Lower lobe of right lung (tissue), 2 donors: ENCODE measurements at regions not wholly inside any gene's neighbourhood (a gene's known extent, or its start where the extent isn't known, plus 50 kb on each side); places are given as distances from the start of the nearest gene placed in this dataset.

Experiments
- ATAC-seq, 2 donors: fragments of 200-7000 bp; cut with Tn5 transposase; one replicate each; pipeline ENCODE4 v1.9.1; 2020 to 2022; ENCODE audit warnings: mild to moderate bottlenecking in 2 of 2, moderate library complexity in 2 of 2
- DNase-seq: peaks from one replicate; pipeline ENCODE4 v3.0.0-alpha.2; 2020
- H3K27ac ChIP-seq: fragments of 200-600 bp; one replicate; pipeline ENCODE4 v1.8.0; 2022
- H3K27me3 ChIP-seq: fragments of 200-600 bp; one replicate; pipeline ENCODE4 v1.8.0; 2022; ENCODE audit warnings: low read depth
- H3K36me3 ChIP-seq: fragments of 200-600 bp; one replicate; pipeline ENCODE4 v1.8.0; 2022; ENCODE audit warnings: mild to moderate bottlenecking
- H3K4me1 ChIP-seq: fragments of 200-600 bp; one replicate; pipeline ENCODE4 v1.8.0; 2022
- H3K4me3 ChIP-seq: fragments of 200-600 bp; one replicate; pipeline ENCODE4 v1.8.0; 2022; ENCODE audit warnings: mild to moderate bottlenecking
- H3K9me3 ChIP-seq: fragments of 200-600 bp; one replicate; pipeline ENCODE4 v1.8.0; 2022
- CTCF ChIP-seq: fragments of 200-600 bp; IDR thresholded peaks from one replicate; pipeline ENCODE4 v1.8.0; 2022; ENCODE audit warnings: antibody characterized with exemption, mild to moderate bottlenecking
- intact Hi-C: fragments of 100-400 bp; cut with DNase I; formaldehyde crosslinking; loops from one replicate; pipeline ENCODE4 v1.11.0; 2022
- donor health status: DM: no; HTN: yes; CAD: no; lungs with severe emphysema.

- intact Hi-C loops = no loop called here
- DNase-seq = no peak
- H3K27me3 ChIP-seq = no peaks in the 10 kb centered on the region
- no peak overlapping the region for H3K27ac ChIP-seq
- ATAC-seq = no peak
- TF ChIP-seq CTCF = no peak
- no peak overlapping the region for H3K4me3 ChIP-seq
- H3K4me1 ChIP-seq = peaks cover under 1% of the 10 kb centered on the region
- no peaks in the 10 kb centered on the region for H3K36me3 ChIP-seq
- H3K9me3 ChIP-seq = no peaks in the 10 kb centered on the region
These were observed 233.1 kb upstream of the FBXL7 start for GRCh38 chr5:15266841-15267240.

GRCh38 chr5:15266229-15266628 lies 233.8 kb upstream of the FBXL7 start:
- ATAC-seq = no peak
- no peak for DNase-seq
- intact Hi-C loops = no loop called here
- no peak overlapping the region for H3K27ac ChIP-seq
- no peak for TF ChIP-seq CTCF
- H3K4me1 ChIP-seq = peaks cover 5% of the 10 kb centered on the region
- H3K9me3 ChIP-seq = no peaks in the 10 kb centered on the region
- H3K4me3 ChIP-seq = no peak overlapping the region
- no peaks in the 10 kb centered on the region for H3K36me3 ChIP-seq
- no peaks in the 10 kb centered on the region for H3K27me3 ChIP-seq

DNA sequence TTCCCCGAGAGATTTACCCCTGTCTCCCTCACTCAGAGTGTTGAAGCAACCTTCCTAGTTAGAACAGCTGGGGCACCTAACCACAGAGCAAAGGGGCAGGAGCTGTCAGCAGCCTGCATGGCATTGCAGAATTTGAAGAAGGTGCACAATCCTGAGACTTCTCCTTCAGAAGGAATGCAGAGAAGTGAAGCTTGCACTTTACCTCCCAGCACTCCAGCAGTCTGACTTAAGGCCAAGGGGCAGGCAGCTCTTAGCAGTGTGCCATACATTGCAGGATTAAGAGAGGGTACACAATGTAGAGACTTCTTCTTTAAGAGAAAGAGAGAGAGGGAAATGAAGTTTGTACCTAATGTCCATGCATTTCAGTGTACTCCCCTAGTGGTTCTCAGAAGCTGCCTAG lies 236.0 kb upstream of the FBXL7 start:
- intact Hi-C loops = no loop called here
- DNase-seq (no peak), ATAC-seq (no peak)
- Histone ChIP-seq H3K9me3 (no peaks in the 10 kb centered on the region), H3K27me3 (no peaks in the 10 kb centered on the region), H3K27ac (no peak overlapping the region), H3K4me3 (no peak overlapping the region), H3K36me3 (no peaks in the 10 kb centered on the region), H3K4me1 (peaks cover 5% of the 10 kb centered on the region)
- TF ChIP-seq CTCF = no peak

DNA sequence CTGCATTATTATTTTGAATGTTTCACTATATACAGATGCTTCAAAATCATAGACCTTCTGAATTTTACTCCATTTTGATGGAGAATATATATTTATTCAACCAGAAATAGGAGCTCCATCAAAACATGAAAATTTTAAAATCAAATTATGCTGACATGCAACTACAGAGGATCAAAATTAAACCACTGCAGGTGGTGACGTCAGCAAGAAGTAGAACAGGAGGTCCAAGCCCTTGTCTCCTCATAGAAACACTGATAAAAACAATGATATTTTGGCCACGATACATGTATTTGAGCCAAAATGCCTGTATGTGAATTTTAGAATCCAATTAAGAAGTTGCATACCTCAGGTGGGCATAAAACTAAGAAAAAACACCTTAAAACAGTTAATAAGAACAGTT lies 236.6 kb upstream of the FBXL7 start:
- no peaks in the 10 kb centered on the region for H3K9me3 ChIP-seq
- TF ChIP-seq CTCF = no peak
- no peaks in the 10 kb centered on the region for H3K36me3 ChIP-seq
- H3K4me1 ChIP-seq = peaks cover 5% of the 10 kb centered on the region
- no peak overlapping the region for H3K4me3 ChIP-seq
- H3K27me3 ChIP-seq = no peaks in the 10 kb centered on the region
- no peak for DNase-seq
- intact Hi-C loops = no loop called here
- ATAC-seq = no peak
- H3K27ac ChIP-seq = no peak overlapping the region

DNA sequence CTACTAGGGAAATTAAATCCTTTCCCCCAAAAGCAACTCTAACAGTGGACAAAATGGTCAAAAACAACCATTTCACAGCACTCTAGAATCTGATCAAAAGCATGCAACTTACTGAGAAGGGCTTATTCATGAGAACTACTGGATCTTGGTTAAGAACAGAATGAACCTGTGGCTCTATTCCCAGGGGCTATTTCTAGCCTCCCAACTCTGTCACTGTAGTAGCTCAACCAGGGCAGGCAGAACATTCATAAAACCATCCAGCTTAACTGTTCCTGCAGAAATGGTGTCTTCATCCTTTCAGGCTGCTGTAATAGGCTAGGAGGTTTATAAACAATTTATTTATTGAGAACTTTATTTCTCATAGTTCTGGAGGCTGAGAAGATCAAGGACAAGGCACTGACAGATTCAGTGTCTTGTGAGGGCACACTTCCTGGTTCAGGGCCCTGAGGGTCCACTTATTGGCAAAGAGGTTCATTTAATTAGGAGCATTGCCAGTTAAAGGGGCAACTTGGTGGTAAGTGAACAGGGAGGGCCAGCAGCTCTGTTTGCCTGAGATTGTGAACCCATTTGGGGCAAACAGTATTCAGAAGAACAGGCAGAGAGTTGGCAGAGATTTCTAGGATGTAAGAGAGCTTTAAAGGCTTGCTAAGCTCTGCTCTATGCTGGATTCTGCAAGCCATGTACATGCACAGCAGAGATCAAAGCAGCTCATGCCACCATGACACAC lies 238.5 kb upstream of the FBXL7 start:
- H3K36me3 ChIP-seq = no peaks in the 10 kb centered on the region
- peaks cover 5% of the 10 kb centered on the region for H3K4me1 ChIP-seq
- no peaks in the 10 kb centered on the region for H3K9me3 ChIP-seq
- no peak for TF ChIP-seq CTCF
- DNase-seq (no peak), ATAC-seq (no peak)
- H3K27ac ChIP-seq = no peak overlapping the region
- no peak overlapping the region for H3K4me3 ChIP-seq
- intact Hi-C loops = no loop called here
- no peaks in the 10 kb centered on the region for H3K27me3 ChIP-seq
